Stimulated activated CD8-positive, alpha-beta memory T cell treated with anti-CD3 and anti-CD28 coated beads, Interleukin-15, amount 100 ng/mL, for 1 hour (primary cell): ENCODE measurements at regions not wholly inside any gene's neighbourhood (a gene's known extent, or its start where the extent isn't known, plus 50 kb on each side); places are given as distances from the start of the nearest gene placed in this dataset.
"Not testable (repeated sequence)": the region's sequence is repeated elsewhere in the genome, so short reads cannot be mapped to it uniquely, and the experiment has no call there.

Experiments
- DNase-seq: peaks from one replicate; pipeline ENCODE4 v3.0.0-alpha.2; 2020; ENCODE audit warnings: low read depth

GRCh38 chr21:35309316-35309715 lies 260.2 kb upstream of the RUNX1 start:
- DNase-seq: no peak

GRCh38 chr21:35303085-35303484 lies 254.0 kb upstream of the RUNX1 start:
- DNase-seq: no peak

GRCh38 chr21:35298757-35299156 lies 249.7 kb upstream of the RUNX1 start:
- no peak for DNase-seq

- no peak for DNase-seq
Observed at GRCh38 chr21:35297665-35298064, 248.6 kb upstream of the RUNX1 start.

- DNase-seq: no peak
Observed at GRCh38 chr21:35294231-35294898, 245.3 kb upstream of the RUNX1 start.

GRCh38 chr21:35291973-35292627 lies 243.0 kb upstream of the RUNX1 start:
- no peak for DNase-seq

GRCh38 chr21:35291034-35291433 lies 241.9 kb upstream of the RUNX1 start:
- DNase-seq: no peak

- no peak for DNase-seq
Observed at GRCh38 chr21:35288238-35288637, 239.1 kb upstream of the RUNX1 start.

GRCh38 chr21:35284199-35284598 lies 235.1 kb upstream of the RUNX1 start:
- DNase-seq: no peak

GRCh38 chr21:35282944-35283343 lies 233.8 kb upstream of the RUNX1 start:
- DNase-seq: no peak

- no peak for DNase-seq
Observed at GRCh38 chr21:35281956-35282355, 232.9 kb upstream of the RUNX1 start.

GRCh38 chr21:35280231-35280630 lies 231.1 kb upstream of the RUNX1 start:
- DNase-seq: no peak

- DNase-seq: no peak
Observed at GRCh38 chr21:35275776-35276175, 226.7 kb upstream of the RUNX1 start.

- DNase-seq: no peak
Observed at GRCh38 chr21:35274923-35275322, 225.8 kb upstream of the RUNX1 start.

- DNase-seq: no peak
Observed at GRCh38 chr21:35274090-35274489, 225.0 kb upstream of the RUNX1 start.

GRCh38 chr21:35273333-35273732 lies 224.2 kb upstream of the RUNX1 start:
- DNase-seq: no peak

GRCh38 chr21:35271344-35272118 lies 222.4 kb upstream of the RUNX1 start:
- DNase-seq: not testable (repeated sequence)

GRCh38 chr21:35268817-35269216 lies 219.7 kb upstream of the RUNX1 start:
- no peak for DNase-seq

- DNase-seq: no peak
Observed at GRCh38 chr21:35268261-35268660, 219.2 kb upstream of the RUNX1 start.

GRCh38 chr21:35266546-35266945 lies 217.4 kb upstream of the RUNX1 start:
- DNase-seq: no peak

GRCh38 chr21:35265170-35265877 lies 216.2 kb upstream of the RUNX1 start:
- no peak for DNase-seq

- no peak for DNase-seq
Observed at GRCh38 chr21:35259457-35259856, 210.4 kb upstream of the RUNX1 start.

- DNase-seq: no peak
Observed at GRCh38 chr21:35258521-35258920, 209.4 kb upstream of the RUNX1 start.
